Activated B cell treated with CpG ODN at 0.5 μM for 24 hours (primary cell): ENCODE measurements at regions not wholly inside any gene's neighbourhood (a gene's known extent, or its start where the extent isn't known, plus 50 kb on each side); places are given as distances from the start of the nearest gene placed in this dataset.
"Not testable (repeated sequence)": the region's sequence is repeated elsewhere in the genome, so short reads cannot be mapped to it uniquely, and the experiment has no call there.

Experiments used
- ATAC-seq: fragments of 200-7000 bp; cut with Tn5 transposase; one replicate; pipeline ENCODE4 v1.10.0; 2021; ENCODE audit warnings: low read depth, mild to moderate bottlenecking, moderate library complexity
- CTCF ChIA-PET: fragments of 350-600 bp; sonication (Branson Sonifier 250); formaldehyde crosslinking; loops from one replicate; lab custom pipeline; 2021; ENCODE audit warnings: antibody characterized with exemption; lab: Charles Lee
- POLR2A ChIA-PET: fragments of 350-600 bp; sonication (Branson Sonifier 250); formaldehyde crosslinking; loops from one replicate; lab custom pipeline; 2021; ENCODE audit warnings: antibody characterized with exemption; lab: Charles Lee
- DNase-seq: peaks from one replicate; pipeline ENCODE4 v3.0.0; 2022
- H3K27ac Mint-ChIP-seq: one replicate; pipeline ENCODE4 v1.8.0; 2020; ENCODE audit warnings: mixed read lengths
- H3K27me3 Mint-ChIP-seq: one replicate; pipeline ENCODE4 v1.8.0; 2021; ENCODE audit warnings: mixed read lengths
- H3K36me3 Mint-ChIP-seq: one replicate; pipeline ENCODE4 v1.8.0; 2021; ENCODE audit warnings: low read depth, mixed read lengths
- H3K4me1 Mint-ChIP-seq: one replicate; pipeline ENCODE4 v1.8.0; 2021; ENCODE audit warnings: mixed read lengths
- H3K4me3 Mint-ChIP-seq: one replicate; pipeline ENCODE4 v1.8.0; 2020; ENCODE audit warnings: mild to moderate bottlenecking, mixed read lengths
- H3K9me3 Mint-ChIP-seq: one replicate; pipeline ENCODE4 v1.8.0; 2020; ENCODE audit warnings: mixed read lengths
- intact Hi-C: fragments of 100-400 bp; cut with micrococcal nuclease; formaldehyde crosslinking; loops from one replicate; pipeline ENCODE4 v1.15.1; 2024
- TF ChIP-seq, protein P1 (sequence below): fragments of 200-600 bp; IDR thresholded peaks from one replicate; pipeline ENCODE4 v1.8.0; 2022; ENCODE audit warnings: antibody characterized with exemption, mild to moderate bottlenecking

DNA sequence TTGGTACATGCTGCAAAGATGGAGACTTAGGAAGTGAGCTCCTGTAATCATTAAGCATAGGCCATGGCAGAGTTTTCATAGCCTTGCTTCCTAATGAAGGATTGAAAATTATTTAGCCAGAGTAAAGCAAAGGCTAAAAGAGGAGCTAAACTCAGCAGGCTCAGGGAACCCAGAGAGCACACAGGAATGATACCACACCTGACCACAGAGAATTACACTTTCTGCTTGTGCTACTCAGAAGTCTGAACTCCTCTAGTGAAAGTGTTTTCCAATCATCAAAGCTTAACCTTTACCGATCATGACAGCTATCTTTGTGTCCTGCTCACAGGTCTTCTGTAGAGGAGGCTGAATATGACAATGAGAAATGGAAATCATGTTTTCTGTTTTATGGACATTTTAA lies 347.7 kb downstream of the OTUD1 start:
- CTCF ChIA-PET: no interaction called here
- H3K27ac Mint-ChIP-seq: no peak overlapping the region
- TF ChIP-seq, protein P1, sequence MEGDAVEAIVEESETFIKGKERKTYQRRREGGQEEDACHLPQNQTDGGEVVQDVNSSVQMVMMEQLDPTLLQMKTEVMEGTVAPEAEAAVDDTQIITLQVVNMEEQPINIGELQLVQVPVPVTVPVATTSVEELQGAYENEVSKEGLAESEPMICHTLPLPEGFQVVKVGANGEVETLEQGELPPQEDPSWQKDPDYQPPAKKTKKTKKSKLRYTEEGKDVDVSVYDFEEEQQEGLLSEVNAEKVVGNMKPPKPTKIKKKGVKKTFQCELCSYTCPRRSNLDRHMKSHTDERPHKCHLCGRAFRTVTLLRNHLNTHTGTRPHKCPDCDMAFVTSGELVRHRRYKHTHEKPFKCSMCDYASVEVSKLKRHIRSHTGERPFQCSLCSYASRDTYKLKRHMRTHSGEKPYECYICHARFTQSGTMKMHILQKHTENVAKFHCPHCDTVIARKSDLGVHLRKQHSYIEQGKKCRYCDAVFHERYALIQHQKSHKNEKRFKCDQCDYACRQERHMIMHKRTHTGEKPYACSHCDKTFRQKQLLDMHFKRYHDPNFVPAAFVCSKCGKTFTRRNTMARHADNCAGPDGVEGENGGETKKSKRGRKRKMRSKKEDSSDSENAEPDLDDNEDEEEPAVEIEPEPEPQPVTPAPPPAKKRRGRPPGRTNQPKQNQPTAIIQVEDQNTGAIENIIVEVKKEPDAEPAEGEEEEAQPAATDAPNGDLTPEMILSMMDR: no peak
- peaks cover 2% of the 10 kb centered on the region for H3K27me3 Mint-ChIP-seq
- no peak overlapping the region for H3K4me3 Mint-ChIP-seq
- no peaks in the 10 kb centered on the region for H3K4me1 Mint-ChIP-seq
- intact Hi-C loops: no loop called here
- H3K9me3 Mint-ChIP-seq: no peaks in the 10 kb centered on the region
- DNase-seq: no peak
- no peak for ATAC-seq
- H3K36me3 Mint-ChIP-seq: no peaks in the 10 kb centered on the region
- POLR2A ChIA-PET: no interaction called here

- no peak for DNase-seq
- H3K27me3 Mint-ChIP-seq: no peaks in the 10 kb centered on the region
- H3K27ac Mint-ChIP-seq: no peak overlapping the region
- ChIA-PET POLR2A (no interaction called here), CTCF (no interaction called here)
- H3K4me3 Mint-ChIP-seq: no peak overlapping the region
- intact Hi-C loops: no loop called here
- ATAC-seq: no peak
- no peaks in the 10 kb centered on the region for H3K36me3 Mint-ChIP-seq
- TF ChIP-seq, protein P1: no peak
- H3K9me3 Mint-ChIP-seq: peaks cover 8% of the 10 kb centered on the region
- peaks cover 8% of the 10 kb centered on the region for H3K4me1 Mint-ChIP-seq
These were observed 354.7 kb downstream of the OTUD1 start for GRCh38 chr10:23793577-23793976.

- CTCF ChIA-PET, H3K4me3 Mint-ChIP-seq, H3K27ac Mint-ChIP-seq, H3K36me3 Mint-ChIP-seq, DNase-seq, ATAC-seq, H3K4me1 Mint-ChIP-seq, POLR2A ChIA-PET, intact Hi-C loops, H3K27me3 Mint-ChIP-seq: not testable (repeated sequence)
- H3K9me3 Mint-ChIP-seq: peaks cover 14% of the 10 kb centered on the region
These were observed 358.6 kb downstream of the OTUD1 start for GRCh38 chr10:23797452-23797851.

GRCh38 chr10:23804125-23804524 lies 365.2 kb downstream of the OTUD1 start:
- Mint-ChIP-seq H3K27me3 (no peaks in the 10 kb centered on the region), H3K27ac (no peak overlapping the region), H3K36me3 (no peaks in the 10 kb centered on the region), H3K9me3 (peaks cover 5% of the 10 kb centered on the region), H3K4me1 (no peaks in the 10 kb centered on the region), H3K4me3 (no peak overlapping the region)
- ATAC-seq: no peak
- no peak for DNase-seq
- POLR2A ChIA-PET: no interaction called here
- TF ChIP-seq, protein P1: no peak
- intact Hi-C loops: no loop called here
- CTCF ChIA-PET: no interaction called here

- TF ChIP-seq, protein P1: no peak
- no peaks in the 10 kb centered on the region for H3K36me3 Mint-ChIP-seq
- no peak overlapping the region for H3K4me3 Mint-ChIP-seq
- H3K27ac Mint-ChIP-seq: no peak overlapping the region
- ChIA-PET POLR2A (no interaction called here), CTCF (no interaction called here)
- ATAC-seq (no peak), DNase-seq (no peak)
- H3K9me3 Mint-ChIP-seq: no peaks in the 10 kb centered on the region
- H3K27me3 Mint-ChIP-seq: no peaks in the 10 kb centered on the region
- intact Hi-C loops: no loop called here
- H3K4me1 Mint-ChIP-seq: no peaks in the 10 kb centered on the region
These were observed 374.8 kb downstream of the OTUD1 start for GRCh38 chr10:23813687-23814086.

DNA sequence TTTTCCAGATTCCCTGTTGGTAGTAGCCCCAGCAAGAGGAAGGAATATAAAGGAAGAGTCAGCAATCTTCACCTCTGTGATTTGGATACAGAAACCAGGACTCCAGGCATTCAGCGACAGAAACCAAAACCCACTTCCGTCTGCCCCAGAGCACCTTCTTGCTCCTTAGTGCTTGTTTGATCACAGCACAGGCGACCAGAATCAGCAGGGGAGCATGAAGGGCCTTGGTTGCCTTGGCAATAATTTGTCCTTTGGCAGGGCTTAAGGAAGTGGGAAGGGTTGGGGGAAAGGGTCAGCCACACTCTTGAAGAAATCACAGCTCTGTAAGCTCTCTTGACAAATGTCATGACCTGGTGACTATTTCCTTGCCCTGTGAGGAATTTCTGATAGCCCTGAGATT lies 379.6 kb downstream of the OTUD1 start:
- POLR2A ChIA-PET: no interaction called here

More for the DNA sequence above, 379.6 kb downstream of the OTUD1 start:
- Mint-ChIP-seq H3K9me3 (no peaks in the 10 kb centered on the region), H3K27ac (no peak overlapping the region), H3K36me3 (no peaks in the 10 kb centered on the region), H3K4me3 (no peak overlapping the region), H3K27me3 (no peaks in the 10 kb centered on the region), H3K4me1 (peaks cover 11% of the 10 kb centered on the region)
- DNase-seq (no peak), ATAC-seq (no peak)
- TF ChIP-seq, protein P1: no peak
- CTCF ChIA-PET: no interaction called here
- intact Hi-C loops: no loop called here
